ENCODE measurements at regions not wholly inside any gene's neighbourhood (a gene's known extent, or its start where the extent isn't known, plus 50 kb on each side); places are given as distances from the start of the nearest gene placed in this dataset.

DNA sequence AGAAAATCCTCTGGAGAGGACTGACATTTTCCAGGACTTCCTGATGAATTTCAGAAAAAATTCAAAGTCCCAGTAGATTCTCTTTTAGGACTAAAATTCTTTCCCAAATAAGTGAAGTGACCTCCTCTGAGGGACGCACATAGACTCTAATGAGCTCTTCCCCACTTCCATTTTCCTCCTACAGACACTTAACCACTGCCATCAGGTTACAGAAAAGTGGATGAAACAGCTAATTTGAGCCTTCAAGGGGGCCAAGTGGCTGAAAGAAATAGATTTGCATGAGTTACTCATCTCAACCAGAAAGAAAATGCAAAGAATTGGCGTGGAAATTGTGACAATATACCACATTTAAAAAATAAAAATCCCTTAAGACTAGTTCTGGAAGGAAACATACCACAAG lies 185.3 kb upstream of the EDNRB start:
- TF ChIP-seq SP1 (IDR thresholded peaks at IDR 0.05), result no peak
- no peak for TF ChIP-seq SP1 (CRISPR knock-in tag; IDR thresholded peaks at IDR 0.05)
- TF ChIP-seq, protein P1, sequence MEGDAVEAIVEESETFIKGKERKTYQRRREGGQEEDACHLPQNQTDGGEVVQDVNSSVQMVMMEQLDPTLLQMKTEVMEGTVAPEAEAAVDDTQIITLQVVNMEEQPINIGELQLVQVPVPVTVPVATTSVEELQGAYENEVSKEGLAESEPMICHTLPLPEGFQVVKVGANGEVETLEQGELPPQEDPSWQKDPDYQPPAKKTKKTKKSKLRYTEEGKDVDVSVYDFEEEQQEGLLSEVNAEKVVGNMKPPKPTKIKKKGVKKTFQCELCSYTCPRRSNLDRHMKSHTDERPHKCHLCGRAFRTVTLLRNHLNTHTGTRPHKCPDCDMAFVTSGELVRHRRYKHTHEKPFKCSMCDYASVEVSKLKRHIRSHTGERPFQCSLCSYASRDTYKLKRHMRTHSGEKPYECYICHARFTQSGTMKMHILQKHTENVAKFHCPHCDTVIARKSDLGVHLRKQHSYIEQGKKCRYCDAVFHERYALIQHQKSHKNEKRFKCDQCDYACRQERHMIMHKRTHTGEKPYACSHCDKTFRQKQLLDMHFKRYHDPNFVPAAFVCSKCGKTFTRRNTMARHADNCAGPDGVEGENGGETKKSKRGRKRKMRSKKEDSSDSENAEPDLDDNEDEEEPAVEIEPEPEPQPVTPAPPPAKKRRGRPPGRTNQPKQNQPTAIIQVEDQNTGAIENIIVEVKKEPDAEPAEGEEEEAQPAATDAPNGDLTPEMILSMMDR (CRISPR knock-in tag; IDR thresholded peaks at IDR 0.05), result no peak
- no peak for TF ChIP-seq TAF1 (CRISPR knock-in tag; IDR thresholded peaks at IDR 0.05)

Measured in HepG2 (cell line).